GM23248 (cell line): ENCODE measurements at regions not wholly inside any gene's neighbourhood (a gene's known extent, or its start where the extent isn't known, plus 50 kb on each side); places are given as distances from the start of the nearest gene placed in this dataset.

Source experiments
- EZH2 ChIP-seq: fragments of 200-600 bp; sonication (generic); IDR thresholded peaks from 2 replicates; pipeline ENCODE4 v1.6.1; 2018; ENCODE audit warnings: antibody characterized with exemption, mild to moderate bottlenecking; ENCODE audit not compliant: insufficient read depth, poor library complexity, severe bottlenecking
- EZH2phosphoT487 ChIP-seq: fragments of 200-600 bp; sonication (generic); IDR thresholded peaks from 2 replicates; pipeline ENCODE4 v1.6.1; 2018; ENCODE audit warnings: antibody characterized with exemption, moderate library complexity, mild to moderate bottlenecking, low read depth; ENCODE audit not compliant: insufficient read depth

- TF ChIP-seq EZH2, result no peak
- no peak for TF ChIP-seq EZH2phosphoT487
Measured at GRCh38 chr1:90640325-90640724, 76.8 kb downstream of the BARHL2 start.
